CD4-positive, alpha-beta T cell (primary cell): ENCODE measurements at regions not wholly inside any gene's neighbourhood (a gene's known extent, or its start where the extent isn't known, plus 50 kb on each side); places are given as distances from the start of the nearest gene placed in this dataset.

Experiments
- ATAC-seq: fragments of 200-7000 bp; cut with Tn5 transposase; one replicate; pipeline ENCODE4 v1.10.0; 2022; ENCODE audit warnings: mild to moderate bottlenecking; ENCODE audit not compliant: poor library complexity
- CTCF ChIA-PET: fragments of 350-600 bp; sonication (Branson Sonifier 250); formaldehyde crosslinking; loops from one replicate; lab custom pipeline; 2021; ENCODE audit warnings: antibody characterized with exemption, inconsistent platforms; lab: Charles Lee
- POLR2A ChIA-PET: fragments of 350-600 bp; sonication (Branson Sonifier 250); formaldehyde crosslinking; loops from one replicate; lab custom pipeline; 2021; ENCODE audit warnings: antibody characterized with exemption, inconsistent platforms; lab: Charles Lee
- DNase-seq, 14 experiments: peaks; one replicate each; pipeline ENCODE4 v3.0.0-alpha.2; 2013 to 2020; ENCODE audit warnings: mixed read lengths in 2 of 14
- H3K27ac ChIP-seq, 2 donors: one replicate each; pipeline versions ENCODE4 v1.5.1 to v1.7.0; 2013; ENCODE audit warnings: low read length in 2 of 2, low read depth in 1 of 2, mild to moderate bottlenecking in 1 of 2
- H3K27me3 ChIP-seq, 2 experiments: 1 replicate in 1 of 2; 2 replicates in 1 of 2; pipeline versions ENCODE4 v1.6.1 to v1.7.0; 2013; ENCODE audit warnings: low read length in 2 of 2, control low read depth in 1 of 2, mild to moderate bottlenecking in 1 of 2, moderate library complexity in 1 of 2; ENCODE audit not compliant: insufficient read depth in 2 of 2, control insufficient read depth in 1 of 2
- H3K36me3 ChIP-seq: one replicate; pipeline ENCODE4 v1.6.1; 2013; ENCODE audit warnings: low read length, control low read depth; ENCODE audit not compliant: insufficient read depth
- H3K4me1 ChIP-seq: one replicate; pipeline ENCODE4 v1.6.1; 2013; ENCODE audit warnings: low read length, control low read depth; ENCODE audit not compliant: insufficient read depth
- H3K4me3 ChIP-seq: one replicate; pipeline ENCODE4 v1.5.1; 2013; ENCODE audit warnings: mild to moderate bottlenecking, low read length, moderate library complexity
- H3K9me3 ChIP-seq, 2 experiments: 1 replicate in 1 of 2; 2 replicates in 1 of 2; pipeline versions ENCODE4 v1.6.1 to v1.7.0; 2013; ENCODE audit warnings: low read length in 2 of 2, mild to moderate bottlenecking in 2 of 2, control low read depth in 1 of 2, moderate library complexity in 1 of 2; ENCODE audit not compliant: control insufficient read depth in 1 of 2, insufficient read depth in 1 of 2
- H3K27ac Mint-ChIP-seq: one replicate; pipeline ENCODE4 v1.8.0; 2020; ENCODE audit warnings: mixed read lengths
- H3K27me3 Mint-ChIP-seq: one replicate; pipeline ENCODE4 v1.8.0; 2021; ENCODE audit warnings: mixed read lengths
- H3K36me3 Mint-ChIP-seq: one replicate; pipeline ENCODE4 v1.8.0; 2021; ENCODE audit warnings: low read depth, mixed read lengths
- H3K4me1 Mint-ChIP-seq: one replicate; pipeline ENCODE4 v1.8.0; 2021; ENCODE audit warnings: low read depth, mixed read lengths
- H3K4me3 Mint-ChIP-seq: one replicate; pipeline ENCODE4 v1.8.0; 2020; ENCODE audit warnings: mild to moderate bottlenecking, mixed read lengths
- H3K9me3 Mint-ChIP-seq: one replicate; pipeline ENCODE4 v1.8.0; 2020; ENCODE audit warnings: mixed read lengths
- CTCF ChIP-seq: fragments of 200-600 bp; IDR thresholded peaks from one replicate; pipeline ENCODE4 v1.8.0; 2022; ENCODE audit warnings: antibody characterized with exemption, mild to moderate bottlenecking
- intact Hi-C, 2 experiments: fragments of 100-400 bp; cut with DNase I in 1 of 2; cut with micrococcal nuclease in 1 of 2; formaldehyde crosslinking; loops; one replicate each; pipeline versions ENCODE4 v1.15.1 to v1.9.0; 2023 to 2025; cut with DNase I, micrococcal nuclease

GRCh38 chr4:138104284-138104680 is 137.9 kb downstream of the SLC7A11 start:
- Mint-ChIP-seq H3K4me1 (no peaks in the 10 kb centered on the region), H3K36me3 (no peaks in the 10 kb centered on the region)

GRCh38 chr4:138103597-138104283 is 138.4 kb downstream of the SLC7A11 start:
- Histone ChIP-seq H3K36me3 (no peaks in the 10 kb centered on the region), H3K27ac (no peak overlapping the region), H3K27me3 (no peaks in the 10 kb centered on the region), H3K4me1 (no peaks in the 10 kb centered on the region), H3K4me3 (no peak overlapping the region), H3K9me3 (peaks cover 0 to 1% of the 10 kb centered on the region in 2 experiments)
- intact Hi-C loops, result no loop called here
- ChIA-PET POLR2A (no interaction called here), CTCF (no interaction called here)
- H3K27ac Mint-ChIP-seq, result no peak overlapping the region
- no peaks in the 10 kb centered on the region for H3K9me3 Mint-ChIP-seq
- DNase-seq (no peak), ATAC-seq (no peak)
- no peaks in the 10 kb centered on the region for H3K4me1 Mint-ChIP-seq
- H3K36me3 Mint-ChIP-seq, result no peaks in the 10 kb centered on the region
- H3K4me3 Mint-ChIP-seq, result no peak overlapping the region
- no peaks in the 10 kb centered on the region for H3K27me3 Mint-ChIP-seq
- no peak for TF ChIP-seq CTCF

More at GRCh38 chr4:138104284-138104680, 137.9 kb downstream of the SLC7A11 start:
- CTCF ChIA-PET, result no interaction called here
- intact Hi-C loops, result no loop called here
- Mint-ChIP-seq H3K9me3 (no peaks in the 10 kb centered on the region), H3K4me3 (no peak overlapping the region), H3K27ac (no peak overlapping the region), H3K27me3 (no peaks in the 10 kb centered on the region)
- DNase-seq (no peak), ATAC-seq (no peak)
- no peaks in the 10 kb centered on the region for H3K4me1 ChIP-seq
- H3K4me3 ChIP-seq, result no peak overlapping the region
- POLR2A ChIA-PET, result no interaction called here
- H3K27me3 ChIP-seq, result no peaks in the 10 kb centered on the region
- peaks cover 0 to 4% of the 10 kb centered on the region in 2 experiments for H3K9me3 ChIP-seq
- no peak for TF ChIP-seq CTCF
- H3K27ac ChIP-seq, result no peak overlapping the region
- H3K36me3 ChIP-seq, result no peaks in the 10 kb centered on the region

DNA sequence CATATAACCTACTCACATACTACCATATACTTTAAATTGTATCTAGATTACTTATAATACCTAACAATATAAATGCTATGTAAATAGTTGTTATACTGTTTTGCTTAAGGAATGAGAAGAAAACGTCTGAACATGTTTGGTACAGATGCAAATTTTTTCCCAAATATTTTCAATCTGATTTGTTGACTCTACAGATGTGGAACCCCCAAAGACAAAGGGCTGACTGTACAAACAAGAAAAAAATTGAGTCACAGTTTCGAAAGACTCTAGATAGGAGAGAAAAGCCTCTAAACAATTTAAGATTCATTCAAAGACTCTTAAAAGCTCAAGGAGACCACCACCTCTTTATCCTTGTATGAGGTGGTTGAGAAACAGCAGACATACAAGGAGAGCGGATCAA is 142.8 kb downstream of the SLC7A11 start:
- Histone ChIP-seq H3K36me3 (no peaks in the 10 kb centered on the region), H3K27ac (no peak overlapping the region), H3K4me3 (no peak overlapping the region), H3K9me3 (no peaks in the 10 kb centered on the region), H3K4me1 (no peaks in the 10 kb centered on the region), H3K27me3 (no peaks in the 10 kb centered on the region)
- H3K4me3 Mint-ChIP-seq, result no peak overlapping the region
- ChIA-PET CTCF (no interaction called here), POLR2A (no interaction called here)
- no peak for ATAC-seq
- no peak overlapping the region for H3K27ac Mint-ChIP-seq
- H3K4me1 Mint-ChIP-seq, result no peaks in the 10 kb centered on the region
- TF ChIP-seq CTCF, result no peak
- intact Hi-C loops, result no loop called here
- no peaks in the 10 kb centered on the region for H3K9me3 Mint-ChIP-seq
- no peaks in the 10 kb centered on the region for H3K27me3 Mint-ChIP-seq
- H3K36me3 Mint-ChIP-seq, result no peaks in the 10 kb centered on the region
- no peak for DNase-seq
